Amygdala (tissue), 56 donors: ENCODE measurements at regions not wholly inside any gene's neighbourhood (a gene's known extent, or its start where the extent isn't known, plus 50 kb on each side); places are given as distances from the start of the nearest gene placed in this dataset.

Experiments
- DNase-seq, 56 donors: peaks; one replicate each; lab custom pipeline; 2025; lab: John Stamatoyannopoulos, UW

- no peak for DNase-seq
Measured at GRCh38 chr5:2803751-2804150, 52.3 kb upstream of the IRX2 start.

- DNase-seq, result no peak
Measured at GRCh38 chr5:2802693-2803365, 51.4 kb upstream of the IRX2 start.

GRCh38 chr5:2801577-2802525 lies 50.4 kb upstream of the IRX2 start:
- DNase-seq, result no peak
